WI38 (cell line): ENCODE measurements at regions not wholly inside any gene's neighbourhood (a gene's known extent, or its start where the extent isn't known, plus 50 kb on each side); places are given as distances from the start of the nearest gene placed in this dataset.

Experiments used
- H3K4me3 ChIP-seq: 2 replicates; pipeline ENCODE4 v1.5.1; 2011; ENCODE audit warnings: low read depth, mild to moderate bottlenecking, control low read depth, low read length
- TF ChIP-seq, protein P1 (sequence below): IDR thresholded peaks from 2 replicates; pipeline ENCODE4 v1.5.1; 2012; ENCODE audit warnings: low read depth, mild to moderate bottlenecking, control low read depth, low read length

DNA sequence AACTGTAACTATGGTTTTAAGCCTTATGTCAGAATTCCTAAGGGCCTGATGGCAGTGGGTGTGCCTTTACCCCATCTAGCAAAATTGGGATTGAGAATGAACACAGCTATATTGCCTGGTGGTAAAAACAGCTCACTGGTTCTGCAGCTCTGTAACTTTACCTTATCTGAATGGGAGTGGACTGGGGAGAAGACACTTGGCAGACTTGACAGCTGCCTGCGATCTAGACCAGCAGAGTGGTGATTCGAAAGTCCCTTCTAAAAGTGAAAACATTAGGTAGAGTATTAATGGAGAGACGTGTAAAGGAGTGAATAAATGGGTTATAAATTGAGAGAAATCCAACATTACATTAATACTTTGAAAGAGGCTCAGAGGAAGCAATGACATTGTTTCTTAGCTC lies 289.1 kb upstream of the EDIL3 start:
- TF ChIP-seq, protein P1, sequence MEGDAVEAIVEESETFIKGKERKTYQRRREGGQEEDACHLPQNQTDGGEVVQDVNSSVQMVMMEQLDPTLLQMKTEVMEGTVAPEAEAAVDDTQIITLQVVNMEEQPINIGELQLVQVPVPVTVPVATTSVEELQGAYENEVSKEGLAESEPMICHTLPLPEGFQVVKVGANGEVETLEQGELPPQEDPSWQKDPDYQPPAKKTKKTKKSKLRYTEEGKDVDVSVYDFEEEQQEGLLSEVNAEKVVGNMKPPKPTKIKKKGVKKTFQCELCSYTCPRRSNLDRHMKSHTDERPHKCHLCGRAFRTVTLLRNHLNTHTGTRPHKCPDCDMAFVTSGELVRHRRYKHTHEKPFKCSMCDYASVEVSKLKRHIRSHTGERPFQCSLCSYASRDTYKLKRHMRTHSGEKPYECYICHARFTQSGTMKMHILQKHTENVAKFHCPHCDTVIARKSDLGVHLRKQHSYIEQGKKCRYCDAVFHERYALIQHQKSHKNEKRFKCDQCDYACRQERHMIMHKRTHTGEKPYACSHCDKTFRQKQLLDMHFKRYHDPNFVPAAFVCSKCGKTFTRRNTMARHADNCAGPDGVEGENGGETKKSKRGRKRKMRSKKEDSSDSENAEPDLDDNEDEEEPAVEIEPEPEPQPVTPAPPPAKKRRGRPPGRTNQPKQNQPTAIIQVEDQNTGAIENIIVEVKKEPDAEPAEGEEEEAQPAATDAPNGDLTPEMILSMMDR, result no peak
- H3K4me3 ChIP-seq, result no peak overlapping the region

DNA sequence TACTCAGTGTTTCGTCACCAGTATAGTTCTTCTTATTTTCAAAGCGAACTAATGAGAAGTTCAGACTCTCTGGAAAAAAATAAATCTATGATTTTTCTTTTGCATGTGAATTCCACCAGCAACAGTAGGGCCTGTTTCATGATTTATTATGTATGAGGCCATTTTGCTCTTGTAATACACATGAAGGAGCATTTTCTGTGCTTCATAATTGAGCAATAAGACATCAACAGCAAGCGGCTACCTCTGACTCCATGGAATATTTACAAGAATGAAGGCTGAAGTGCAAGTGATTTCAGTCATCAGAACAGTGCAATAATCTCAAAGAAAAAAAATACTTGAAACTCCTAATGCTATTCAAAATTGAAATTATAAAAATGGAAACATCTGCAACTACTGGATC lies 282.9 kb upstream of the EDIL3 start:
- TF ChIP-seq, protein P1, result no peak
- no peak overlapping the region for H3K4me3 ChIP-seq

DNA sequence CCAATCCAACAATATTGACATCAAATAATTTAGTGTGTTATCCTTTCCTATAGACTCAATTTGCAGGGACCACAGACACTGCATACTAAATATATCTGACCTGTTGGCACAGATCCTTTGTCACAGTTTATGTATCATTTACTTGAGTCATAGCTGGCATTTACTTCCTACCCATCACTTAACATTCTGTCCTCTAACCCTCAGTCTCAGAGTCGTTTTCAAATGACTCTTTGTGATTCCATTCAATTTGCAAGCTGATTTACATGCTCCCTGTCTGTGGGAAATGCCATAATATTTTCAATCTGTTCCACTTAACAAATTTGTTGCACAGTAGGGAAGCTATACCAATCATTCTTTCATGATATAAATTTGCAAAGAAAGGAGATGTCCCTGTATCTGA lies 265.7 kb upstream of the EDIL3 start:
- TF ChIP-seq, protein P1, result no peak
- H3K4me3 ChIP-seq, result no peak overlapping the region

DNA sequence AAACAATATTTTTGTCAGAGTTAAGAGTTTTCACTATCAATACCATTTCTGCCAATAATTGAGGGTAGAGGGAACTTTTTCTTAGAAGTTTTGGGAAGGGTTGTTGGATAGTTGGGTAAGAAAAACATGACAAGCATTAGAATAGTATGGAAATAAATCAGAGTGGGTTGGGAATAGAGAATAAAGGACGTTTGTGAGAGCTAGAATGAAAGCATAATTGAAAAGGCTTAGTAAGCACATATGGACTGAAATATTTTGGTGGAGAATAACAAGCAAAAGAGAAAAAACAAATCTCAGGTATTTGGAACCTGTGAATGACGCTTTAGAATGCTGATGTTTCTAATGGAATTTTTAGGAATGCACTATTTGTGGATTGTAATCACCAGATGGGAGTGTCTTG lies 262.9 kb upstream of the EDIL3 start:
- TF ChIP-seq, protein P1, result no peak
- no peak overlapping the region for H3K4me3 ChIP-seq

DNA sequence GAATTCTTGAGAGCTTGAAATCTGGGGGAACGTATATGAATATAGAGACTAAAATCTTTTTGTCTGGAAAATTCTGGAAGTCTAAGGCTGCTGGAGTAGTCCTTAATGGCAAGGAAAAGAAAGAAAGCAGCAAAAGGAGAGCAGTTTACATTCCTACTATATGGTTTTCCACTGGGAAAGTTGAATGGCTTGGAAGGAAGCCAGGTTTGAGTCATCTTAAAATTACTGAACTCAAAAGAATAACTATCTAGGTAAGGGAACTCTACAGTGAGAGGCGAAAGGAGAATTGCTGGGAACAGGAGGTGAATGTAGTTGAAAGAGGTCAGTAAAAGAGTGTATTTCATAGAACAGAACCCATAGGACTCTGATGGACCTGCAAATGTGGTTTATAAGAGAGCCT lies 258.1 kb upstream of the EDIL3 start:
- TF ChIP-seq, protein P1, result no peak
- H3K4me3 ChIP-seq, result no peak overlapping the region

DNA sequence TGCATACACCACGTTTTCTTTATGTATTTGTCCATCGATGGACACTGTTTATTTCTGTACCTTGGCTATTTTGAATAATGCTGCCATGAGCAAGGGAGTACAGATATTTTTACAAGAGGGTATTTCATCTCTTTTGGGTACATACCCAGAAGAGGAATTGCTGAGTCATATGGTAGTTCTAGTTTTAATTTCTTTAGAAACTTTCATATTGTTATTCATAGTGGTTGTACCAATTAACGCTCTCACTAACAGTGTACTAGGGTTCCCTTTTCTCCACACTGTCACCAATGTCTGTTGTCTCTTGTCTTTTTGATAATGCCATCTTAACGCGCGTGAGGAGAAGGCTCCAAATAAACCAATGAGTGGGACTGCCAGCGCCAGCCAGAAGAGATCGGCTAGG lies 257.6 kb upstream of the EDIL3 start:
- TF ChIP-seq, protein P1, result no peak
- no peak overlapping the region for H3K4me3 ChIP-seq

DNA sequence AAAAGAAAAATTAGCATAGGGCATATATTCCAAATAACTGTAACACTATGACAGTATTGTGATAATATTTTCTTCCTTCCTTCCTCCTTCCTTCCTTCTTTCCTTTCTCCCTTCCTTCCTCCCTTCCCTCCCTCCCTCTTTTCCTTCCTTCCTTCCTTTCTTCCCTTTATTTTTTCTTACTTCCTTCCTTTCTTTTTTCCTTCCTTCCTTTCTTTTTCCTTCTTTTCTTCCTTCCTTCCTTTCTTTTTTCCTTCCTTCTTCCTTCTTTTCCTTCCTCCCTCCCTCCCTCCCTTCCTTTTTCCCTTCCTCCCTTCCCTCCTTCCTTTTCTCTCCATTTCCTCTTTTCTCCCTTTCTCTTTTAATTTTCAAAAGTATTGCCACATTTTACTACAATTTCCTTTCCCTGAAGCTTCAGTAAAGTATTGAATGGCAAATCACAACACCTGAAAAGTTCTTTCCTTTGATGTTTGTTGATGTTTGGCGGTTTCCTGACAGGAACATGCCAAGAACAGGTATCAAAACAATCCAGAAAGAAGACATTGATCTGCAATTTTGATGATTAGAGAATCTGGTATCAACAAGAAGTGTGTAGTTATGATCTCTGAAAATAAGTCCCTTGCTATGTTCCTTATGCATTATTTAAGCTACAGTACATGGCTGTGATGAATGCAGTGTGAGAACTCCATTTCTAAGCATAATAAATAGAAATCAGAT lies 253.1 kb upstream of the EDIL3 start:
- H3K4me3 ChIP-seq, result no peak overlapping the region
- TF ChIP-seq, protein P1, result no peak
